ENCODE measurements at regions not wholly inside any gene's neighbourhood (a gene's known extent, or its start where the extent isn't known, plus 50 kb on each side); places are given as distances from the start of the nearest gene placed in this dataset.

- ChIA-PET CTCF (no interaction called here), POLR2A (no interaction called here)
- FAIRE-seq, result peak; percentile 79
- H4K20me1 ChIP-seq (replicated peaks; ENCODE audit: control insufficient read depth, extremely low read depth, insufficient read depth, low read length), result no peaks in the 10 kb centered on the region
- BruUV-seq (replicated peaks), result no TSS peak
- TF ChIP-seq GATA2 (IDR thresholded peaks at IDR 0.05; ENCODE audit: insufficient read depth, insufficient read length, low read depth, low read length) (no peak), EZH2 (IDR thresholded peaks at IDR 0.05; ENCODE audit: borderline replicate concordance, low read depth, low read length, severe bottlenecking) (no peak), POLR2A (IDR thresholded peaks at IDR 0.05; ENCODE audit: low read depth, low read length) (no peak), POLR2AphosphoS5 (IDR thresholded peaks at IDR 0.05; ENCODE audit: insufficient read depth, low read depth, low read length) (no peak), MAX (IDR thresholded peaks at IDR 0.05; ENCODE audit: insufficient read depth, insufficient read length) (no peak), FOS (IDR thresholded peaks at IDR 0.05; ENCODE audit: borderline replicate concordance, insufficient read depth, low read length) (no peak), CTCF (IDR thresholded peaks at IDR 0.05; ENCODE audit: extremely low read depth in 1 of 2, insufficient read depth in 1 of 2, low read depth in 1 of 2, low read length in 2 of 2) (no peak), JUN (IDR thresholded peaks at IDR 0.05; ENCODE audit: borderline replicate concordance, insufficient read depth, insufficient read length, low read depth) (no peak), MYC (IDR thresholded peaks at IDR 0.05; ENCODE audit: low read depth, low read length) (no peak)
- no peaks in the 10 kb centered on the region for H3K79me2 ChIP-seq (ENCODE audit: control insufficient read depth, insufficient read depth, low read length)
- no peaks in the 10 kb centered on the region for H3K9me1 ChIP-seq (replicated peaks; ENCODE audit: control insufficient read depth, extremely low read depth, insufficient read depth, low read length)
- no peak overlapping the region for H3K4me3 ChIP-seq (replicated peaks in 1 of 3; ENCODE audit: insufficient read depth in 1 of 3, low read depth in 1 of 3, low read length in 3 of 3)
- H3K27ac ChIP-seq (ENCODE audit: insufficient read depth, low read depth, low read length), result no peak overlapping the region
- no peaks in the 10 kb centered on the region for H3K4me1 ChIP-seq (ENCODE audit: control insufficient read depth, extremely low read depth, insufficient read depth, low read length)
- no peak for DNase-seq (ENCODE audit: low read depth, low spot score)
- H3K4me2 ChIP-seq (ENCODE audit: insufficient read depth, low read length), result no peak overlapping the region
- H3K27me3 ChIP-seq (ENCODE audit: control insufficient read depth in 2 of 2, insufficient read depth in 2 of 2, low read length in 2 of 2), result no peaks in the 10 kb centered on the region
- H2AFZ ChIP-seq (ENCODE audit: low read depth, low read length), result no peak overlapping the region
- no peak overlapping the region for H3K9ac ChIP-seq (replicated peaks; ENCODE audit: extremely low read depth, insufficient read depth, low read length)
- dilution Hi-C loops (cut with MboI; ENCODE audit: extremely low pct_ligation_motif_present, low sequenced_read_pairs) (no loop called here), intact Hi-C loops (cut with micrococcal nuclease) (no loop called here)
- H3K36me3 ChIP-seq (ENCODE audit: control insufficient read depth in 2 of 2, extremely low read depth in 1 of 2, insufficient read depth in 2 of 2, low read length in 2 of 2), result no peaks in the 10 kb centered on the region
- no peaks in the 10 kb centered on the region for H3K9me3 ChIP-seq (replicated peaks; ENCODE audit: control insufficient read depth, insufficient read depth, low read length)
Measured at GRCh38 chrX:3445806-3446490, 99.5 kb upstream of the MXRA5 start.
